Body of pancreas (tissue), 4 donors: ENCODE measurements at regions not wholly inside any gene's neighbourhood (a gene's known extent, or its start where the extent isn't known, plus 50 kb on each side); places are given as distances from the start of the nearest gene placed in this dataset.
"Not testable (repeated sequence)": the region's sequence is repeated elsewhere in the genome, so short reads cannot be mapped to it uniquely, and the experiment has no call there.

ENCODE experiments used
- ATAC-seq: fragments of 150-250 bp; one replicate; pipeline ENCODE4 v1.9.1; 2016
- DNase-seq, 4 donors: peaks; one replicate each; pipeline ENCODE4 v3.0.0-alpha.2; 2019
- H3K27ac ChIP-seq, 4 donors: fragments of 200-600 bp; sonication (generic); 1 replicate in 3 of 4; 2 replicates in 1 of 4; pipeline versions ENCODE4 v1.5.1 to v1.6.1; 2016 to 2019; ENCODE audit warnings: mild to moderate bottlenecking in 1 of 4, mixed read lengths in 1 of 4, moderate library complexity in 1 of 4
- H3K27me3 ChIP-seq, 2 donors: fragments of 200-600 bp; sonication (generic); one replicate each; pipeline ENCODE4 v1.6.0; 2016; ENCODE audit warnings: mild to moderate bottlenecking in 1 of 2
- H3K36me3 ChIP-seq, 2 donors: fragments of 200-600 bp; sonication (generic); replicated peaks in 1 of 2; 2 replicates each; pipeline ENCODE4 v1.5.1; 2016; ENCODE audit warnings: low read depth in 2 of 2; ENCODE audit not compliant: insufficient read depth in 1 of 2
- H3K4me1 ChIP-seq: fragments of 200-600 bp; sonication (generic); one replicate; pipeline ENCODE4 v1.6.0; 2016
- H3K4me3 ChIP-seq, 2 donors: fragments of 200-600 bp; sonication (generic); 1 replicate in 1 of 2; 2 replicates in 1 of 2; pipeline ENCODE4 v1.5.1; 2016 to 2019
- H3K9me3 ChIP-seq, 3 donors: fragments of 200-600 bp; sonication (generic); 1 replicate in 2 of 3; 2 replicates in 1 of 3; pipeline ENCODE4 v1.5.1; 2016
- CTCF ChIP-seq, 7 experiments: fragments of 450-650 bp in 4 of 7; fragments of 200-600 bp in 3 of 7; sonication (generic) in 3 of 7; IDR thresholded peaks; one replicate each; pipeline ENCODE4 v1.5.1; 2016 to 2019; ENCODE audit warnings: antibody characterized with exemption in 7 of 7
- POLR2A ChIP-seq, 3 donors: fragments of 450-650 bp; IDR thresholded peaks; one replicate each; pipeline ENCODE4 v1.6.1; 2016; ENCODE audit warnings: antibody characterized with exemption in 3 of 3, mild to moderate bottlenecking in 2 of 3
- WGBS, 2 donors: methylation state at CpG; one replicate each; pipeline ENCODE4 v1.1.5; 2017; 5-methylcytosine and 5-hydroxymethylcytosine counted together
- intact Hi-C: fragments of 100-400 bp; cut with DNase I; formaldehyde crosslinking; loops from one replicate; pipeline ENCODE4 v1.15.1; 2023

GRCh38 chr10:58066126-58066525 lies 201.6 kb downstream of the IPMK start:
- Histone ChIP-seq H3K27me3 (no peaks in the 10 kb centered on the region), H3K9me3 (no peaks in the 10 kb centered on the region), H3K27ac (no peak overlapping the region), H3K4me1 (no peaks in the 10 kb centered on the region), H3K4me3 (no peak overlapping the region), H3K36me3 (no peaks in the 10 kb centered on the region)
- intact Hi-C loops: loop anchor here (10.0 kb wide), 1 partner anchor 731 kb away; no protein-coding TSS in a partner anchor
- WGBS, 2 donors: 43 to 53% methylated on average over 4 of the region's 4 CpGs
- ATAC-seq (no peak), DNase-seq (no peak)
- TF ChIP-seq CTCF (IDR thresholded peaks at IDR 0.05): no peak
- no peak for TF ChIP-seq POLR2A (IDR thresholded peaks at IDR 0.05)

- ATAC-seq (no peak), DNase-seq (no peak)
- TF ChIP-seq POLR2A (IDR thresholded peaks at IDR 0.05): no peak
- TF ChIP-seq CTCF (IDR thresholded peaks at IDR 0.05): no peak
- no peak overlapping the region for H3K27ac ChIP-seq
- no peak overlapping the region for H3K4me3 ChIP-seq
- H3K4me1 ChIP-seq: no peaks in the 10 kb centered on the region
- no peaks in the 10 kb centered on the region for H3K36me3 ChIP-seq
- no peaks in the 10 kb centered on the region for H3K27me3 ChIP-seq
- no peaks in the 10 kb centered on the region for H3K9me3 ChIP-seq
- intact Hi-C loops: loop anchor here (10.0 kb wide), 1 partner anchor 731 kb away; no protein-coding TSS in a partner anchor
- WGBS, 2 donors: 28 to 52% methylated on average over 6 of the region's 6 CpGs
Measured at GRCh38 chr10:58065529-58065815, 202.2 kb downstream of the IPMK start.

- no peaks in the 10 kb centered on the region for H3K36me3 ChIP-seq
- DNase-seq (peak in 1 of 4 donors; percentile 22), ATAC-seq (peak; percentile 56)
- peak; percentile 38 to 83 (median 80) for TF ChIP-seq CTCF (IDR thresholded peaks at IDR 0.05)
- no peak for TF ChIP-seq POLR2A (IDR thresholded peaks at IDR 0.05)
- H3K9me3 ChIP-seq: no peaks in the 10 kb centered on the region
- H3K4me3 ChIP-seq: no peak overlapping the region
- H3K4me1 ChIP-seq: no peaks in the 10 kb centered on the region
- intact Hi-C loops: loop anchor here (10.0 kb wide), 1 partner anchor 730 kb away; no protein-coding TSS in a partner anchor
- H3K27ac ChIP-seq: no peak overlapping the region
- no peaks in the 10 kb centered on the region for H3K27me3 ChIP-seq
- WGBS, 2 donors: 21 to 22% methylated on average over 4 of the region's 4 CpGs
Measured at GRCh38 chr10:58064714-58065528, 202.8 kb downstream of the IPMK start.

GRCh38 chr10:58063861-58064480 lies 203.7 kb downstream of the IPMK start:
- DNase-seq (no peak), ATAC-seq (no peak)
- no peaks in the 10 kb centered on the region for H3K27me3 ChIP-seq
- no peak overlapping the region for H3K4me3 ChIP-seq
- H3K9me3 ChIP-seq: no peaks in the 10 kb centered on the region
- WGBS, 2 donors: 26 to 30% methylated on average over 7 of the region's 7 CpGs
- no peak overlapping the region for H3K27ac ChIP-seq
- no peaks in the 10 kb centered on the region for H3K4me1 ChIP-seq
- no peaks in the 10 kb centered on the region for H3K36me3 ChIP-seq
- intact Hi-C loops: loop anchor here (10.0 kb wide), 1 partner anchor 729 kb away; no protein-coding TSS in a partner anchor
- TF ChIP-seq CTCF (IDR thresholded peaks at IDR 0.05) (no peak), POLR2A (IDR thresholded peaks at IDR 0.05) (no peak)

- H3K27me3 ChIP-seq, H3K9me3 ChIP-seq, DNase-seq, H3K27ac ChIP-seq, H3K4me1 ChIP-seq, intact Hi-C loops, H3K4me3 ChIP-seq, ATAC-seq, H3K36me3 ChIP-seq: not testable (repeated sequence)
- WGBS, 2 donors: 77 to 85% methylated on average over 1 of the region's 1 CpG
Measured at GRCh38 chr10:58058683-58059082, 209.0 kb downstream of the IPMK start.
